ENCODE measurements at regions not wholly inside any gene's neighbourhood (a gene's known extent, or its start where the extent isn't known, plus 50 kb on each side); places are given as distances from the start of the nearest gene placed in this dataset.

DNA sequence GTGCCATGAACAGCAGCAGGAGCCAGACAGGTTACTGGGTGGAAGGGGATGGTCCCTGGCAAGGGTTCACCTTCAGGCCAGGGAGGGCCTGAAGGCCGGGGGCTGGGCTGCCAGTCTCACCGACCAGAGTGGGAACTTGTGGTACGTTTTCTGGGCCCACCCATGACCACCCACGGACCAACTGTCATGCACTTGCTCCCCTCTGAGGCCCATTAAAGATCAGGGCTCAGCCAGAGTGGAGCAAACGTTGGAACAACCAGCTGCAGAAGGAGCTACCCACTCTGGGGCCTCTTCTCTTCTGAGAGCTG lies 436.7 kb upstream of the PRMT6 start:
- ATAC-seq (no peak), DNase-seq (no peak)
- no peaks in the 10 kb centered on the region for H3K4me1 ChIP-seq
- no peak for TF ChIP-seq CTCF (IDR thresholded peaks at IDR 0.05)
- H3K36me3 ChIP-seq = no peaks in the 10 kb centered on the region
- H3K4me3 ChIP-seq = no peak overlapping the region
- H3K27me3 ChIP-seq = no peaks in the 10 kb centered on the region
- intact Hi-C loops (cut with DNase I) = no loop called here
- H3K27ac ChIP-seq = no peak overlapping the region
- no peaks in the 10 kb centered on the region for H3K9me3 ChIP-seq

GRCh38 chr1:106620521-106620954 lies 435.9 kb upstream of the PRMT6 start:
- DNase-seq (peak; percentile 39), ATAC-seq (peak; percentile 26)
- Histone ChIP-seq H3K27me3 (no peaks in the 10 kb centered on the region), H3K9me3 (no peaks in the 10 kb centered on the region), H3K27ac (no peak overlapping the region), H3K4me1 (no peaks in the 10 kb centered on the region), H3K4me3 (no peak overlapping the region), H3K36me3 (no peaks in the 10 kb centered on the region)
- TF ChIP-seq CTCF (IDR thresholded peaks at IDR 0.05) = no peak
- intact Hi-C loops (cut with DNase I) = no loop called here

DNA sequence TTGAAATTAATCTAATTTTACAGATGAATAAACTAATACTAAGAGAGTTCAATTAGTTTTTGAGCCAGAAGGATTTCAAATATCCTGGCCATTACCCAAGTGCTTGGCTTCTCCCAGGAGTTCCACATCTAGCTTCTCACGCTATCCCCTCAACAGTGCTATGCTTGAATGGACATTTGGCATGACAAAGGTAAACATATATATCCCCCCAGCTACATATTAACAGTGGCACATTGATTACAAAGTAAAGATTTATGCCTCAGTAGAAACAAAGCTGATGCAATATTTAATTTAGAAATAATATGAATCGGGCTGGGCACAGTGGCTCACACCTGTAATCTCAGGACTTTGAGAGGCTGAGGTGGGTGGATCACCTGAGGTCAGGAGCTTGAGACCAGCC lies 434.6 kb upstream of the PRMT6 start:
- Histone ChIP-seq H3K36me3 (no peaks in the 10 kb centered on the region), H3K27me3 (no peaks in the 10 kb centered on the region), H3K27ac (no peak overlapping the region), H3K4me3 (no peak overlapping the region), H3K9me3 (no peaks in the 10 kb centered on the region), H3K4me1 (no peaks in the 10 kb centered on the region)
- TF ChIP-seq CTCF (IDR thresholded peaks at IDR 0.05) = no peak
- intact Hi-C loops (cut with DNase I) = no loop called here
- ATAC-seq (no peak), DNase-seq (no peak)

GRCh38 chr1:106637566-106637965 lies 418.9 kb upstream of the PRMT6 start:
- no peak for ATAC-seq

GRCh38 chr1:106646261-106646784 lies 410.2 kb upstream of the PRMT6 start:
- no peak overlapping the region for H3K27ac ChIP-seq
- no peak overlapping the region for H3K4me3 ChIP-seq
- H3K4me1 ChIP-seq = no peaks in the 10 kb centered on the region
- no peak for ATAC-seq
- H3K9me3 ChIP-seq = no peaks in the 10 kb centered on the region
- DNase-seq = no peak
- no peak for TF ChIP-seq CTCF (IDR thresholded peaks at IDR 0.05)
- intact Hi-C loops (cut with DNase I) = no loop called here
- H3K36me3 ChIP-seq = no peaks in the 10 kb centered on the region
- no peaks in the 10 kb centered on the region for H3K27me3 ChIP-seq

More at GRCh38 chr1:106637566-106637965, 418.9 kb upstream of the PRMT6 start:
- no peak for TF ChIP-seq CTCF (IDR thresholded peaks at IDR 0.05)
- Histone ChIP-seq H3K4me3 (no peak overlapping the region), H3K9me3 (no peaks in the 10 kb centered on the region), H3K27me3 (no peaks in the 10 kb centered on the region), H3K36me3 (no peaks in the 10 kb centered on the region), H3K27ac (no peak overlapping the region), H3K4me1 (no peaks in the 10 kb centered on the region)
- no peak for DNase-seq
- intact Hi-C loops (cut with DNase I) = no loop called here

GRCh38 chr1:106646816-106647215 lies 409.7 kb upstream of the PRMT6 start:
- DNase-seq = no peak
- H3K4me1 ChIP-seq = no peaks in the 10 kb centered on the region
- H3K4me3 ChIP-seq = no peak overlapping the region
- no peak for TF ChIP-seq CTCF (IDR thresholded peaks at IDR 0.05)
- H3K27ac ChIP-seq = no peak overlapping the region
- no peaks in the 10 kb centered on the region for H3K9me3 ChIP-seq
- intact Hi-C loops (cut with DNase I) = no loop called here
- no peaks in the 10 kb centered on the region for H3K27me3 ChIP-seq
- H3K36me3 ChIP-seq = no peaks in the 10 kb centered on the region
- no peak for ATAC-seq

Measured in upper lobe of right lung (tissue), 1 donor.